ENCODE measurements at regions not wholly inside any gene's neighbourhood (a gene's known extent, or its start where the extent isn't known, plus 50 kb on each side); places are given as distances from the start of the nearest gene placed in this dataset.
"Not testable (repeated sequence)": the region's sequence is repeated elsewhere in the genome, so short reads cannot be mapped to it uniquely, and the experiment has no call there.

- not testable (repeated sequence) for DNase-seq
Measured at GRCh38 chr5:36475942-36476341, 130.5 kb upstream of the SLC1A3 start.

- no peak for DNase-seq
Measured at GRCh38 chr5:36478646-36479317, 127.6 kb upstream of the SLC1A3 start.

- DNase-seq: no peak
Measured at GRCh38 chr5:36481454-36482120, 124.8 kb upstream of the SLC1A3 start.

- DNase-seq: no peak
Measured at GRCh38 chr5:36482812-36483211, 123.6 kb upstream of the SLC1A3 start.

GRCh38 chr5:36489505-36489904 lies 116.9 kb upstream of the SLC1A3 start:
- DNase-seq: no peak

GRCh38 chr5:36491856-36492255 lies 114.5 kb upstream of the SLC1A3 start:
- DNase-seq: no peak

GRCh38 chr5:36492984-36493654 lies 113.3 kb upstream of the SLC1A3 start:
- peak in 1 of 3 donors; percentile 60 for DNase-seq

- no peak for DNase-seq
Measured at GRCh38 chr5:36494028-36494427, 112.4 kb upstream of the SLC1A3 start.

- DNase-seq: peak in 2 of 3 donors; percentile 25 to 81
Measured at GRCh38 chr5:36494841-36495601, 111.4 kb upstream of the SLC1A3 start.

- no peak for DNase-seq
Measured at GRCh38 chr5:36495611-36496010, 110.8 kb upstream of the SLC1A3 start.

GRCh38 chr5:36496471-36496870 lies 109.9 kb upstream of the SLC1A3 start:
- DNase-seq: no peak

GRCh38 chr5:36502608-36503007 lies 103.8 kb upstream of the SLC1A3 start:
- peak in 2 of 3 donors; percentile 37 to 92 for DNase-seq

GRCh38 chr5:36505021-36505420 lies 101.4 kb upstream of the SLC1A3 start:
- DNase-seq: no peak

- peak; percentile 45 to 52 (median 47) for DNase-seq
Measured at GRCh38 chr5:36507332-36507952, 99.0 kb upstream of the SLC1A3 start.

GRCh38 chr5:36508331-36508730 lies 98.1 kb upstream of the SLC1A3 start:
- not testable (repeated sequence) for DNase-seq

GRCh38 chr5:36513647-36514046 lies 92.8 kb upstream of the SLC1A3 start:
- DNase-seq: not testable (repeated sequence)

GRCh38 chr5:36519881-36520280 lies 86.5 kb upstream of the SLC1A3 start:
- no peak for DNase-seq

- DNase-seq: no peak
Measured at GRCh38 chr5:36521219-36521618, 85.2 kb upstream of the SLC1A3 start.

- peak in 1 of 3 donors; percentile 43 for DNase-seq
Measured at GRCh38 chr5:36521838-36522745, 84.3 kb upstream of the SLC1A3 start.

GRCh38 chr5:36522746-36523065 lies 83.7 kb upstream of the SLC1A3 start:
- DNase-seq: no peak

GRCh38 chr5:36523450-36523849 lies 83.0 kb upstream of the SLC1A3 start:
- no peak for DNase-seq

All from muscle of back (tissue), 3 donors.